PFSK-1 (cell line): ENCODE measurements at regions not wholly inside any gene's neighbourhood (a gene's known extent, or its start where the extent isn't known, plus 50 kb on each side); places are given as distances from the start of the nearest gene placed in this dataset.

Experiments used
- POLR2AphosphoS5 ChIP-seq: IDR thresholded peaks from 2 replicates; pipeline ENCODE4 v1.6.1; 2012; ENCODE audit warnings: low read depth, mild to moderate bottlenecking, control low read depth, low read length, moderate library complexity
- REST ChIP-seq, 2 experiments: IDR thresholded peaks; 2 replicates each; pipeline versions ENCODE4 v1.6.1 to v1.8.0; 2011 to 2012; ENCODE audit warnings: low read depth in 2 of 2, low read length in 2 of 2, control low read depth in 1 of 2, inconsistent platforms in 1 of 2, mild to moderate bottlenecking in 1 of 2, moderate library complexity in 1 of 2; ENCODE audit not compliant: insufficient read depth in 1 of 2
- TAF1 ChIP-seq: IDR thresholded peaks from 2 replicates; pipeline ENCODE4 v1.6.1; 2012; ENCODE audit warnings: low read length, control low read depth, borderline replicate concordance; ENCODE audit not compliant: insufficient read depth

GRCh38 chr3:6540981-6541380 is 319.9 kb upstream of the GRM7 start:
- no peak for TF ChIP-seq TAF1
- TF ChIP-seq POLR2AphosphoS5: no peak
- no peak for TF ChIP-seq REST (IDR thresholded peaks at IDR 0.05; ENCODE audit: insufficient read depth in 1 of 2, low read depth in 2 of 2, low read length in 2 of 2)
